ENCODE measurements at regions not wholly inside any gene's neighbourhood (a gene's known extent, or its start where the extent isn't known, plus 50 kb on each side); places are given as distances from the start of the nearest gene placed in this dataset.

- TF ChIP-seq, protein P1, sequence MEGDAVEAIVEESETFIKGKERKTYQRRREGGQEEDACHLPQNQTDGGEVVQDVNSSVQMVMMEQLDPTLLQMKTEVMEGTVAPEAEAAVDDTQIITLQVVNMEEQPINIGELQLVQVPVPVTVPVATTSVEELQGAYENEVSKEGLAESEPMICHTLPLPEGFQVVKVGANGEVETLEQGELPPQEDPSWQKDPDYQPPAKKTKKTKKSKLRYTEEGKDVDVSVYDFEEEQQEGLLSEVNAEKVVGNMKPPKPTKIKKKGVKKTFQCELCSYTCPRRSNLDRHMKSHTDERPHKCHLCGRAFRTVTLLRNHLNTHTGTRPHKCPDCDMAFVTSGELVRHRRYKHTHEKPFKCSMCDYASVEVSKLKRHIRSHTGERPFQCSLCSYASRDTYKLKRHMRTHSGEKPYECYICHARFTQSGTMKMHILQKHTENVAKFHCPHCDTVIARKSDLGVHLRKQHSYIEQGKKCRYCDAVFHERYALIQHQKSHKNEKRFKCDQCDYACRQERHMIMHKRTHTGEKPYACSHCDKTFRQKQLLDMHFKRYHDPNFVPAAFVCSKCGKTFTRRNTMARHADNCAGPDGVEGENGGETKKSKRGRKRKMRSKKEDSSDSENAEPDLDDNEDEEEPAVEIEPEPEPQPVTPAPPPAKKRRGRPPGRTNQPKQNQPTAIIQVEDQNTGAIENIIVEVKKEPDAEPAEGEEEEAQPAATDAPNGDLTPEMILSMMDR (IDR thresholded peaks at IDR 0.05) = no peak
- TF ChIP-seq POLR2A (IDR thresholded peaks at IDR 0.05) (no peak), EP300 (IDR thresholded peaks at IDR 0.05; ENCODE audit: low read depth) (no peak), POLR2AphosphoS5 (IDR thresholded peaks at IDR 0.05) (no peak)
Measured at GRCh38 chr18:68467957-68468356, 247.0 kb downstream of the TMX3 start.
